Mucosa of descending colon (tissue), 3 donors: ENCODE measurements at regions not wholly inside any gene's neighbourhood (a gene's known extent, or its start where the extent isn't known, plus 50 kb on each side); places are given as distances from the start of the nearest gene placed in this dataset.
A peak's percentile ranks its signal among the peaks of the same experiment; 100 is the strongest.

Experiments
- ATAC-seq: fragments of 200-7000 bp; cut with Tn5 transposase; one replicate; pipeline ENCODE4 v1.9.1; 2020; ENCODE audit warnings: mild to moderate bottlenecking, moderate library complexity
- DNase-seq, 3 donors: peaks; one replicate each; pipeline ENCODE4 v3.0.0-alpha.2; 2020
- H3K36me3 ChIP-seq: fragments of 200-600 bp; one replicate; pipeline ENCODE4 v1.8.0; 2021; ENCODE audit warnings: low read depth, mild to moderate bottlenecking
- H3K4me1 ChIP-seq: fragments of 200-600 bp; one replicate; pipeline ENCODE4 v1.8.0; 2021; ENCODE audit warnings: low read depth, mild to moderate bottlenecking
- H3K4me3 ChIP-seq: fragments of 200-600 bp; one replicate; pipeline ENCODE4 v1.8.0; 2021; ENCODE audit warnings: mild to moderate bottlenecking
- H3K9me3 ChIP-seq: fragments of 200-600 bp; one replicate; pipeline ENCODE4 v1.8.0; 2021; ENCODE audit warnings: mild to moderate bottlenecking
- CTCF ChIP-seq: fragments of 200-600 bp; IDR thresholded peaks from one replicate; pipeline ENCODE4 v1.8.0; 2022; ENCODE audit warnings: antibody characterized with exemption, mild to moderate bottlenecking
- intact Hi-C, 2 donors: fragments of 100-400 bp; cut with DNase I in 1 of 2; cut with micrococcal nuclease in 1 of 2; formaldehyde crosslinking; loops; one replicate each; pipeline versions ENCODE4 v1.11.0 to v1.11.1; 2022; cut with DNase I, micrococcal nuclease
- donor health status: DM: no; HTN: no; CAD: no; lungs with moderate emphysema.
- donor health status: DM: no; HTN: no; CAD: no.
- donor health status: DM: no; HTN: yes; CAD: no.

- Histone ChIP-seq H3K4me3 (no peak overlapping the region), H3K36me3 (no peaks in the 10 kb centered on the region), H3K9me3 (peaks cover under 1% of the 10 kb centered on the region), H3K4me1 (no peaks in the 10 kb centered on the region)
- no peak for DNase-seq
- ATAC-seq: no peak
- intact Hi-C loops: no loop called here
- no peak for TF ChIP-seq CTCF
Measured at GRCh38 chr11:91955206-91955605, 269.4 kb upstream of the FAT3 start.

GRCh38 chr11:91952056-91952455 lies 272.6 kb upstream of the FAT3 start:
- H3K4me3 ChIP-seq: no peak overlapping the region
- intact Hi-C loops: no loop called here
- no peak for TF ChIP-seq CTCF
- DNase-seq: no peak
- no peaks in the 10 kb centered on the region for H3K9me3 ChIP-seq
- ATAC-seq: no peak
- H3K4me1 ChIP-seq: no peaks in the 10 kb centered on the region
- H3K36me3 ChIP-seq: no peaks in the 10 kb centered on the region

- no peak for TF ChIP-seq CTCF
- Histone ChIP-seq H3K4me3 (no peak overlapping the region), H3K9me3 (no peaks in the 10 kb centered on the region), H3K36me3 (no peaks in the 10 kb centered on the region), H3K4me1 (no peaks in the 10 kb centered on the region)
- intact Hi-C loops: no loop called here
- peak in 1 of 3 donors; percentile 6 for DNase-seq
- peak; percentile 47 for ATAC-seq
Measured at GRCh38 chr11:91947215-91947820, 277.3 kb upstream of the FAT3 start.

- Histone ChIP-seq H3K36me3 (no peaks in the 10 kb centered on the region), H3K9me3 (no peaks in the 10 kb centered on the region), H3K4me3 (no peak overlapping the region), H3K4me1 (no peaks in the 10 kb centered on the region)
- DNase-seq (no peak), ATAC-seq (no peak)
- TF ChIP-seq CTCF: no peak
- intact Hi-C loops: no loop called here
Measured at GRCh38 chr11:91946397-91946951, 278.1 kb upstream of the FAT3 start.

GRCh38 chr11:91935120-91935519 lies 289.5 kb upstream of the FAT3 start:
- ATAC-seq: no peak

More at GRCh38 chr11:91935120-91935519, 289.5 kb upstream of the FAT3 start:
- intact Hi-C loops: no loop called here
- H3K36me3 ChIP-seq: no peaks in the 10 kb centered on the region
- H3K4me3 ChIP-seq: no peak overlapping the region
- no peak for DNase-seq
- TF ChIP-seq CTCF: no peak
- H3K4me1 ChIP-seq: no peaks in the 10 kb centered on the region
- H3K9me3 ChIP-seq: no peaks in the 10 kb centered on the region
